Pancreas (tissue), 10 donors: ENCODE measurements at regions not wholly inside any gene's neighbourhood (a gene's known extent, or its start where the extent isn't known, plus 50 kb on each side); places are given as distances from the start of the nearest gene placed in this dataset.

ENCODE experiments used
- ATAC-seq, 4 donors: fragments of 200-7000 bp; cut with Tn5 transposase; one replicate each; pipeline versions ENCODE4 v1.8.0 to v1.9.1; 2020; ENCODE audit warnings: mild to moderate bottlenecking in 4 of 4, moderate library complexity in 4 of 4
- DNase-seq, 6 donors: peaks; one replicate each; pipeline ENCODE4 v3.0.0-alpha.2; 2020
- FAIRE-seq: peaks from 2 replicates; lab custom pipeline; 2012; peaks lifted over from hg19 to GRCh38; lab: Jason Lieb, UNC
- H3K27ac ChIP-seq, 4 donors: fragments of 200-600 bp; sonication (generic); 1 replicate in 3 of 4; 2 replicates in 1 of 4; pipeline versions ENCODE4 v1.5.0 to v1.8.0; 2020
- H3K27me3 ChIP-seq, 4 donors: fragments of 200-600 bp; one replicate each; pipeline ENCODE4 v1.8.0; 2021
- H3K36me3 ChIP-seq, 3 donors: fragments of 200-600 bp; sonication (generic) in 1 of 3; one replicate each; pipeline versions ENCODE4 v1.5.0 to v1.8.0; 2020 to 2021
- H3K4me1 ChIP-seq, 3 donors: fragments of 200-600 bp; one replicate each; pipeline ENCODE4 v1.8.0; 2021
- H3K4me3 ChIP-seq, 4 donors: fragments of 200-600 bp; sonication (generic) in 2 of 4; one replicate each; pipeline versions ENCODE4 v1.5.0 to v1.8.0; 2020 to 2021
- H3K9me3 ChIP-seq, 4 donors: fragments of 200-600 bp; one replicate each; pipeline ENCODE4 v1.8.0; 2021
- WGBS, 2 donors: extraction: QIAGEN DNeasy Blood & Tissue Kit; methylation state at CpG; one replicate each; pipeline ENCODE4 v1.1.7; 2013; 5-methylcytosine and 5-hydroxymethylcytosine counted together
- intact Hi-C, 3 donors: fragments of 100-400 bp; cut with DNase I; formaldehyde crosslinking; loops; one replicate each; pipeline versions ENCODE4 v1.11.1 to v1.14.2; 2022
- TF ChIP-seq, protein P1 (sequence below), 4 donors: fragments of 200-600 bp; sonication (generic) in 3 of 4; IDR thresholded peaks; one replicate each; pipeline versions ENCODE4 v1.5.0 to v1.8.0; 2021; ENCODE audit warnings: antibody characterized with exemption in 4 of 4
- donor health status: healthy with polysubstance abuse.
- donor health status: DM: no; HTN: no; CAD: no; lungs with moderate emphysema.
- donor health status: DM: no; HTN: no; CAD: no.
- donor health status: control.
- donor health status: control.
- donor health status: Bipolar disorder and iron deficiency.
- donor health status: DM: yes; HTN: yes; CAD: no.
- donor health status: DM: no; HTN: no; CAD: no.
- donor health status: DM: no; HTN: no; CAD: no.
- donor health status: DM: yes; HTN: yes; CAD: no.

DNA sequence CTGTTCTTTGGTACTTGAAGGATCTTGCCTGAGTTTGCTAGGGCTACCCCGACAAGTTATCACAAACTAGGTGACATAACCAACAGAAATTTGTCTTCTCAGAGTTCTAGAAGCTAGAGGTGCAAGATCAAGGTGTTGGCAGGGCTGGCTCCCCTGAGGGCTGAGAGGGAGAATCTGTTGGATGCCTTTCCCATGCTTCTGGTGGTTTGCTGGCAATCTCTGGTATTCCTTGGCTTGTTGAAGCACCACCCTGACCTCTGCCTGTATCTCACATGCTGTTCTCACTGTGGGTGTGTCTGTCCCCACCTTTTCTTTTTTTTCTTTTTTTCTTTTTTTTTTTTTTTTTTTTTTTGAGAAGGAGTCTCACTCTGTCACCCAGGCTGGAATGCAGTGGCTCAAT lies 81.2 kb downstream of the VCPKMT start:
- WGBS, 2 donors = 69 to 75% methylated on average over 1 of the region's 1 CpG

DNA sequence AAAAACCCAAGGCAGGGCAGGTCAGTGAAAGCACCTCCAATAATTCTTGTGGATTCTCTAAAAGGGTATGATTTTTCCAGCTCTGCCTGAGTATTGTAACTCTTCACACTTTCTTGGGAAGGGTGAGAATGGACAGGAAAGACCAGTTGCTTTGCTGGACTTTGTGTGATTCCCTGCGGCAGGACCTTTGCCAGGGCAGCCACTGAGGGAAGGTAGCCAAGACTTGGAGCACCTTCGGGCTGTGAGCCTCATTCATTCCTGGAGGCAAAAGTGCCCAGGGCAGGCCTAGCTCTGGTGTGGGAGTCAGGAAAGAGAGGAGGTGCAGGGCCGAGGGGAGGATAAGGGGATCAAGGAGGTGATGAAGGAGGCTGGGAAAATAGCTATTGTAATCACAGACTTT lies 80.2 kb downstream of the VCPKMT start:
- H3K4me3 ChIP-seq = no peak overlapping the region
- WGBS, 2 donors = 49 to 59% methylated on average over 3 of the region's 3 CpGs
- no peaks in the 10 kb centered on the region for H3K36me3 ChIP-seq
- ATAC-seq (peak in 2 of 4 donors; percentile 15 to 40), FAIRE-seq (no peak), DNase-seq (peak in 3 of 6 donors; percentile 19 to 31 (median 25))
- intact Hi-C loops = no loop called here
- H3K4me1 ChIP-seq = peaks cover 0 to 3% (median 0%) of the 10 kb centered on the region in 3 donors
- no peaks in the 10 kb centered on the region for H3K9me3 ChIP-seq
- TF ChIP-seq, protein P1, sequence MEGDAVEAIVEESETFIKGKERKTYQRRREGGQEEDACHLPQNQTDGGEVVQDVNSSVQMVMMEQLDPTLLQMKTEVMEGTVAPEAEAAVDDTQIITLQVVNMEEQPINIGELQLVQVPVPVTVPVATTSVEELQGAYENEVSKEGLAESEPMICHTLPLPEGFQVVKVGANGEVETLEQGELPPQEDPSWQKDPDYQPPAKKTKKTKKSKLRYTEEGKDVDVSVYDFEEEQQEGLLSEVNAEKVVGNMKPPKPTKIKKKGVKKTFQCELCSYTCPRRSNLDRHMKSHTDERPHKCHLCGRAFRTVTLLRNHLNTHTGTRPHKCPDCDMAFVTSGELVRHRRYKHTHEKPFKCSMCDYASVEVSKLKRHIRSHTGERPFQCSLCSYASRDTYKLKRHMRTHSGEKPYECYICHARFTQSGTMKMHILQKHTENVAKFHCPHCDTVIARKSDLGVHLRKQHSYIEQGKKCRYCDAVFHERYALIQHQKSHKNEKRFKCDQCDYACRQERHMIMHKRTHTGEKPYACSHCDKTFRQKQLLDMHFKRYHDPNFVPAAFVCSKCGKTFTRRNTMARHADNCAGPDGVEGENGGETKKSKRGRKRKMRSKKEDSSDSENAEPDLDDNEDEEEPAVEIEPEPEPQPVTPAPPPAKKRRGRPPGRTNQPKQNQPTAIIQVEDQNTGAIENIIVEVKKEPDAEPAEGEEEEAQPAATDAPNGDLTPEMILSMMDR (IDR thresholded peaks at IDR 0.05) = no peak
- H3K27me3 ChIP-seq = no peaks in the 10 kb centered on the region
- peak overlapping the region in 2 of 4 donors; percentile 11 to 37 for H3K27ac ChIP-seq

More for the DNA sequence above, 81.2 kb downstream of the VCPKMT start:
- no peak for ATAC-seq
- Histone ChIP-seq H3K27ac (no peak overlapping the region), H3K9me3 (no peaks in the 10 kb centered on the region), H3K4me1 (no peaks in the 10 kb centered on the region), H3K36me3 (no peaks in the 10 kb centered on the region), H3K4me3 (no peak overlapping the region), H3K27me3 (no peaks in the 10 kb centered on the region)
- DNase-seq = no peak
- TF ChIP-seq, protein P1 (IDR thresholded peaks at IDR 0.05) = no peak
- intact Hi-C loops = no loop called here
- FAIRE-seq = no peak

DNA sequence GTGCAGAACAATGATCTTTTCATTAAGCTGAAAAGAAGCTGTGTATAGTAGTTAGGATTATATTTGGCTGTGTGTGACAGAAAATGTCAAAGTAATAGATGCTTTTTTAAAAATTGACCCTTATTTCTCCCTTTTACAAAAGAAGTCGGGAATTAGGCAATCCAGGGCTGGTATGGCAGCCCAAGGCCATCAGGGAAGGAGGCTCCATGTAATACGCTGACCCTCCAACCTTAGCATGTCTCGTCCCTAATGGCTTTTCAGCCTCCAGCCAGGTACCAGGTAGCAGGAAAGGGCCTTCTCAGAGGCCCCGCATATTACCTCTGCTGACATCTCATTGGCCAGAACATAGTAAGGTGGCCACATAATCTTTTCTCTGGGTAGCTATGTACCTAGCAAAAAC lies 79.7 kb downstream of the VCPKMT start:
- Histone ChIP-seq H3K36me3 (no peaks in the 10 kb centered on the region), H3K27ac (no peak overlapping the region), H3K27me3 (no peaks in the 10 kb centered on the region), H3K4me1 (peaks cover 0 to 3% (median 0%) of the 10 kb centered on the region in 3 donors), H3K4me3 (no peak overlapping the region), H3K9me3 (no peaks in the 10 kb centered on the region)
- ATAC-seq (peak in 1 of 4 donors; percentile 14), DNase-seq (no peak), FAIRE-seq (no peak)
- intact Hi-C loops = no loop called here
- WGBS, 2 donors = 73% methylated on average over 4 of the region's 4 CpGs
- TF ChIP-seq, protein P1 (IDR thresholded peaks at IDR 0.05) = no peak

DNA sequence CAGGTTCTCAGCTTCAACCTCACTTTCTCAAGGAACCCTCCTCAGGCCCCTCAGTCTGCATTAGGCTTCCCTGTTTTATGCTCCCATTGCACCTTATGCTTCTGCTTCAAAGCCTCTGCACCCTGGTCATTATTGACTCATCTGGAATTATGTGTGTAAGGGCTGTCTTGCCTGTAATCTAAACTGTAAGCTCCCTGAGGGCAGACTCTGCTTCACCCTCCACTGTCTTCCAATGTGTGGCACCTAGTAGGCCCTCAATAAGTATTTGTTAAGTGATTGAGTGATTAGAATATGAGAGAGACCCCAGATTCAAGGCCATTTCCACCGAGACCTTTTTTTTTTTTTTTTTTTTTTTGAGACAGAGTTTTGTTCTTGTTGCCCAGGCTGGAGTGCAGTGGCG lies 79.1 kb downstream of the VCPKMT start:
- H3K36me3 ChIP-seq = no peaks in the 10 kb centered on the region
- TF ChIP-seq, protein P1 (IDR thresholded peaks at IDR 0.05) = no peak
- no peak overlapping the region for H3K27ac ChIP-seq
- DNase-seq (no peak), ATAC-seq (no peak), FAIRE-seq (no peak)
- no peaks in the 10 kb centered on the region for H3K9me3 ChIP-seq
- intact Hi-C loops = no loop called here
- peaks cover 0 to 3% (median 0%) of the 10 kb centered on the region in 3 donors for H3K4me1 ChIP-seq
- 91 to 94% methylated on average over 2 of the region's 2 CpGs for WGBS, 2 donors
- H3K4me3 ChIP-seq = no peak overlapping the region
- no peaks in the 10 kb centered on the region for H3K27me3 ChIP-seq

GRCh38 chr14:50037852-50038251 lies 78.5 kb downstream of the VCPKMT start:
- DNase-seq (no peak), FAIRE-seq (no peak), ATAC-seq (peak in 2 of 4 donors; percentile 36 to 44)
- Histone ChIP-seq H3K27me3 (no peaks in the 10 kb centered on the region), H3K27ac (peak overlapping the region in 2 of 4 donors; percentile 9), H3K4me3 (no peak overlapping the region), H3K36me3 (no peaks in the 10 kb centered on the region), H3K4me1 (peaks cover 0 to 3% (median 0%) of the 10 kb centered on the region in 3 donors), H3K9me3 (no peaks in the 10 kb centered on the region)
- 73 to 76% methylated on average over 6 of the region's 6 CpGs for WGBS, 2 donors
- TF ChIP-seq, protein P1 (IDR thresholded peaks at IDR 0.05) = no peak
- intact Hi-C loops = no loop called here
